VCaP (cell line): ENCODE measurements at regions not wholly inside any gene's neighbourhood (a gene's known extent, or its start where the extent isn't known, plus 50 kb on each side); places are given as distances from the start of the nearest gene placed in this dataset.

Experiments
- H3K27ac ChIP-seq: fragments of 450-650 bp; 2 replicates; pipeline ENCODE4 v1.5.1; 2017
- CTCF ChIP-seq: fragments of 450-650 bp; conservative IDR thresholded peaks from 2 replicates; pipeline ENCODE4 v1.5.1; 2017; ENCODE audit warnings: mild to moderate bottlenecking, moderate library complexity

- no peak for TF ChIP-seq CTCF
- H3K27ac ChIP-seq, result no peak overlapping the region
These were observed 362.5 kb downstream of the PREX1 start for GRCh38 chr20:48465271-48465670.

- no peak for TF ChIP-seq CTCF
- no peak overlapping the region for H3K27ac ChIP-seq
These were observed 363.9 kb downstream of the PREX1 start for GRCh38 chr20:48463916-48464315.

- TF ChIP-seq CTCF, result no peak
These were observed 364.6 kb downstream of the PREX1 start for GRCh38 chr20:48463096-48463720.

GRCh38 chr20:48461735-48462119, 366.1 kb downstream of the PREX1 start:
- H3K27ac ChIP-seq, result no peak overlapping the region
- TF ChIP-seq CTCF, result no peak

More at GRCh38 chr20:48463096-48463720, 364.6 kb downstream of the PREX1 start:
- H3K27ac ChIP-seq, result no peak overlapping the region

GRCh38 chr20:48461091-48461734, 366.6 kb downstream of the PREX1 start:
- no peak overlapping the region for H3K27ac ChIP-seq
- no peak for TF ChIP-seq CTCF

- no peak for TF ChIP-seq CTCF
- H3K27ac ChIP-seq, result no peak overlapping the region
These were observed 367.1 kb downstream of the PREX1 start for GRCh38 chr20:48460681-48461080.

GRCh38 chr20:48459722-48460395, 367.9 kb downstream of the PREX1 start:
- TF ChIP-seq CTCF, result no peak
- no peak overlapping the region for H3K27ac ChIP-seq
